B cell (primary cell): ENCODE measurements at regions not wholly inside any gene's neighbourhood (a gene's known extent, or its start where the extent isn't known, plus 50 kb on each side); places are given as distances from the start of the nearest gene placed in this dataset.

Experiments used
- ATAC-seq: fragments of 200-7000 bp; cut with Tn5 transposase; one replicate; pipeline ENCODE4 v1.10.0; 2021; ENCODE audit warnings: low read depth, mild to moderate bottlenecking, moderate number of reproducible peaks, moderate library complexity
- CTCF ChIA-PET: fragments of 350-600 bp; sonication (Branson Sonifier 250); formaldehyde crosslinking; loops from one replicate; lab custom pipeline; 2021; ENCODE audit warnings: antibody characterized with exemption, inconsistent platforms; lab: Charles Lee
- POLR2A ChIA-PET: fragments of 350-600 bp; sonication (Branson Sonifier 250); formaldehyde crosslinking; loops from one replicate; lab custom pipeline; 2021; ENCODE audit warnings: antibody characterized with exemption; lab: Charles Lee
- DNase-seq: peaks from one replicate; pipeline ENCODE4 v3.0.0; 2013
- H2AFZ ChIP-seq: 2 replicates; pipeline ENCODE4 v1.6.1; 2012; ENCODE audit warnings: mild to moderate bottlenecking, low read depth, low read length; ENCODE audit not compliant: insufficient read depth, poor library complexity, severe bottlenecking
- H3K27ac ChIP-seq, 2 donors: 1 replicate in 1 of 2; 2 replicates in 1 of 2; pipeline ENCODE4 v1.5.1; 2012 to 2013; ENCODE audit warnings: low read length in 2 of 2, mild to moderate bottlenecking in 2 of 2, moderate library complexity in 1 of 2
- H3K27me3 ChIP-seq, 4 experiments: fragments of 200-600 bp in 1 of 4; sonication (generic) in 1 of 4; replicated peaks in 1 of 4; 1 replicate in 2 of 4; 2 replicates in 2 of 4; pipeline versions ENCODE4 v1.6.1 to v1.7.0; 2013 to 2016; ENCODE audit warnings: low read length in 3 of 4, mild to moderate bottlenecking in 2 of 4, mixed read lengths in 1 of 4, moderate library complexity in 1 of 4; ENCODE audit not compliant: insufficient read depth in 4 of 4, control insufficient read depth in 3 of 4; ENCODE audit errors: control extremely low read depth in 1 of 4
- H3K36me3 ChIP-seq, 2 experiments: replicated peaks in 1 of 2; 1 replicate in 1 of 2; 2 replicates in 1 of 2; pipeline versions ENCODE4 v1.6.1 to v1.7.1; 2013; ENCODE audit warnings: low read length in 1 of 2; ENCODE audit not compliant: insufficient read depth in 2 of 2, control insufficient read depth in 1 of 2; ENCODE audit errors: control extremely low read depth in 1 of 2, extremely low read depth in 1 of 2
- H3K4me1 ChIP-seq, 2 donors: fragments of 200-600 bp in 1 of 2; sonication (generic) in 1 of 2; 1 replicate in 1 of 2; 2 replicates in 1 of 2; pipeline versions ENCODE4 v1.5.1 to v1.6.1; 2013 to 2017; ENCODE audit warnings: low read length in 2 of 2; ENCODE audit not compliant: control insufficient read depth in 2 of 2, insufficient read depth in 2 of 2
- H3K4me2 ChIP-seq: replicated peaks from 2 replicates; pipeline ENCODE3; 2012; ENCODE audit warnings: mild to moderate bottlenecking, low read depth, low read length; ENCODE audit not compliant: poor library complexity, severe bottlenecking
- H3K4me3 ChIP-seq, 5 experiments: fragments of 200-600 bp in 1 of 5; sonication (generic) in 1 of 5; 1 replicate in 3 of 5; 2 replicates in 2 of 5; pipeline versions ENCODE4 v1.5.1 to v1.7.0; 2011 to 2016; ENCODE audit warnings: low read length in 4 of 5, mild to moderate bottlenecking in 4 of 5, low read depth in 2 of 5, control low read depth in 1 of 5, moderate library complexity in 1 of 5; ENCODE audit not compliant: insufficient read depth in 1 of 5; ENCODE audit errors: control extremely low read depth in 1 of 5, extremely low read depth in 1 of 5
- H3K79me2 ChIP-seq: fragments of 200-600 bp; sonication (generic); one replicate; pipeline ENCODE4 v1.6.0; 2016; ENCODE audit warnings: low read length; ENCODE audit not compliant: control insufficient read depth, insufficient read depth
- H3K9ac ChIP-seq: fragments of 200-600 bp; sonication (generic); 2 replicates; pipeline ENCODE4 v1.6.1; 2017; ENCODE audit warnings: mild to moderate bottlenecking, low read length, moderate library complexity
- H3K9me3 ChIP-seq, 3 donors: one replicate each; pipeline versions ENCODE4 v1.6.1 to v1.7.1; 2013; ENCODE audit warnings: low read length in 2 of 3; ENCODE audit not compliant: control insufficient read depth in 2 of 3, insufficient read depth in 1 of 3; ENCODE audit errors: control extremely low read depth in 1 of 3
- H4K20me1 ChIP-seq: 2 replicates; pipeline ENCODE4 v1.6.0; 2012; ENCODE audit warnings: mild to moderate bottlenecking, low read length; ENCODE audit not compliant: insufficient read depth, control insufficient read depth, poor library complexity, severe bottlenecking
- H3K27ac Mint-ChIP-seq: one replicate; pipeline ENCODE4 v1.8.0; 2021; ENCODE audit warnings: mixed read lengths
- H3K27me3 Mint-ChIP-seq: one replicate; pipeline ENCODE4 v1.8.0; 2021; ENCODE audit warnings: mixed read lengths
- H3K4me1 Mint-ChIP-seq: one replicate; pipeline ENCODE4 v1.8.0; 2021; ENCODE audit warnings: mixed read lengths
- H3K4me3 Mint-ChIP-seq: one replicate; pipeline ENCODE4 v1.8.0; 2021; ENCODE audit warnings: mixed read lengths
- H3K9me3 Mint-ChIP-seq: one replicate; pipeline ENCODE4 v1.8.0; 2022; ENCODE audit warnings: mixed read lengths; ENCODE audit not compliant: insufficient read depth
- EZH2 ChIP-seq: IDR thresholded peaks from 2 replicates; pipeline ENCODE4 v1.6.1; 2012; ENCODE audit warnings: borderline replicate concordance, low read depth, mild to moderate bottlenecking, moderate library complexity, low read length; ENCODE audit not compliant: insufficient read depth, poor library complexity, severe bottlenecking
- WGBS: methylation state at CpG from one replicate; pipeline ENCODE4 v1.1.5; 2013; ENCODE audit warnings: missing lambda C conversion rate; ENCODE audit not compliant: insufficient coverage; 5-methylcytosine and 5-hydroxymethylcytosine counted together
- intact Hi-C: fragments of 100-400 bp; cut with micrococcal nuclease; formaldehyde crosslinking; loops from one replicate; pipeline ENCODE4 v1.10.0; 2022
- TF ChIP-seq, protein P1 (sequence below): fragments of 200-600 bp; IDR thresholded peaks from one replicate; pipeline ENCODE4 v1.8.0; 2022; ENCODE audit warnings: antibody characterized with exemption, mild to moderate bottlenecking

- H3K9ac ChIP-seq: no peak overlapping the region
- Mint-ChIP-seq H3K27me3 (no peaks in the 10 kb centered on the region), H3K27ac (no peak overlapping the region), H3K9me3 (no peaks in the 10 kb centered on the region), H3K4me1 (no peaks in the 10 kb centered on the region), H3K4me3 (no peak overlapping the region)
- no peaks in the 10 kb centered on the region for H3K79me2 ChIP-seq
- H3K4me1 ChIP-seq: no peaks in the 10 kb centered on the region
- H3K9me3 ChIP-seq: peaks cover 0 to 1% (median 0%) of the 10 kb centered on the region in 3 donors
- intact Hi-C loops: no loop called here
- H3K4me2 ChIP-seq: no peak overlapping the region
- H2AFZ ChIP-seq: no peak overlapping the region
- TF ChIP-seq EZH2: no peak
- TF ChIP-seq, protein P1, sequence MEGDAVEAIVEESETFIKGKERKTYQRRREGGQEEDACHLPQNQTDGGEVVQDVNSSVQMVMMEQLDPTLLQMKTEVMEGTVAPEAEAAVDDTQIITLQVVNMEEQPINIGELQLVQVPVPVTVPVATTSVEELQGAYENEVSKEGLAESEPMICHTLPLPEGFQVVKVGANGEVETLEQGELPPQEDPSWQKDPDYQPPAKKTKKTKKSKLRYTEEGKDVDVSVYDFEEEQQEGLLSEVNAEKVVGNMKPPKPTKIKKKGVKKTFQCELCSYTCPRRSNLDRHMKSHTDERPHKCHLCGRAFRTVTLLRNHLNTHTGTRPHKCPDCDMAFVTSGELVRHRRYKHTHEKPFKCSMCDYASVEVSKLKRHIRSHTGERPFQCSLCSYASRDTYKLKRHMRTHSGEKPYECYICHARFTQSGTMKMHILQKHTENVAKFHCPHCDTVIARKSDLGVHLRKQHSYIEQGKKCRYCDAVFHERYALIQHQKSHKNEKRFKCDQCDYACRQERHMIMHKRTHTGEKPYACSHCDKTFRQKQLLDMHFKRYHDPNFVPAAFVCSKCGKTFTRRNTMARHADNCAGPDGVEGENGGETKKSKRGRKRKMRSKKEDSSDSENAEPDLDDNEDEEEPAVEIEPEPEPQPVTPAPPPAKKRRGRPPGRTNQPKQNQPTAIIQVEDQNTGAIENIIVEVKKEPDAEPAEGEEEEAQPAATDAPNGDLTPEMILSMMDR: no peak
- 100% methylated on average over 1 of the region's 5 CpGs for WGBS
- no peaks in the 10 kb centered on the region for H3K27me3 ChIP-seq
- ATAC-seq (no peak), DNase-seq (no peak)
- H3K4me3 ChIP-seq: no peak overlapping the region
- CTCF ChIA-PET: no interaction called here
- POLR2A ChIA-PET: no interaction called here
- no peaks in the 10 kb centered on the region for H4K20me1 ChIP-seq
- H3K27ac ChIP-seq: no peak overlapping the region
- no peaks in the 10 kb centered on the region for H3K36me3 ChIP-seq
Measured at GRCh38 chr2:180829261-180829660, 151.1 kb upstream of the UBE2E3 start.

GRCh38 chr2:180828756-180829155 is 151.6 kb upstream of the UBE2E3 start:
- no peaks in the 10 kb centered on the region for H3K36me3 ChIP-seq
- H3K27me3 ChIP-seq: no peaks in the 10 kb centered on the region
- no peak for DNase-seq
- no peak overlapping the region for H3K27ac Mint-ChIP-seq
- no peak overlapping the region for H3K4me2 ChIP-seq
- H3K4me3 Mint-ChIP-seq: no peak overlapping the region
- no peak overlapping the region for H3K27ac ChIP-seq
- no peak overlapping the region for H3K9ac ChIP-seq
- no peak overlapping the region for H2AFZ ChIP-seq
- H4K20me1 ChIP-seq: no peaks in the 10 kb centered on the region
- H3K9me3 Mint-ChIP-seq: no peaks in the 10 kb centered on the region
- no peaks in the 10 kb centered on the region for H3K4me1 Mint-ChIP-seq
- ChIA-PET CTCF (no interaction called here), POLR2A (no interaction called here)
- H3K27me3 Mint-ChIP-seq: no peaks in the 10 kb centered on the region
- H3K9me3 ChIP-seq: peaks cover 0 to 1% (median 0%) of the 10 kb centered on the region in 3 donors
- intact Hi-C loops: no loop called here
- WGBS: no CpG with 5 or more reads among the region's 2 CpGs
- H3K4me3 ChIP-seq: no peak overlapping the region
- ATAC-seq: no peak
- H3K79me2 ChIP-seq: no peaks in the 10 kb centered on the region
- no peak for TF ChIP-seq EZH2
- TF ChIP-seq, protein P1: no peak
- no peaks in the 10 kb centered on the region for H3K4me1 ChIP-seq
